ENCODE measurements at regions not wholly inside any gene's neighbourhood (a gene's known extent, or its start where the extent isn't known, plus 50 kb on each side); places are given as distances from the start of the nearest gene placed in this dataset.

- TF ChIP-seq, protein P1, sequence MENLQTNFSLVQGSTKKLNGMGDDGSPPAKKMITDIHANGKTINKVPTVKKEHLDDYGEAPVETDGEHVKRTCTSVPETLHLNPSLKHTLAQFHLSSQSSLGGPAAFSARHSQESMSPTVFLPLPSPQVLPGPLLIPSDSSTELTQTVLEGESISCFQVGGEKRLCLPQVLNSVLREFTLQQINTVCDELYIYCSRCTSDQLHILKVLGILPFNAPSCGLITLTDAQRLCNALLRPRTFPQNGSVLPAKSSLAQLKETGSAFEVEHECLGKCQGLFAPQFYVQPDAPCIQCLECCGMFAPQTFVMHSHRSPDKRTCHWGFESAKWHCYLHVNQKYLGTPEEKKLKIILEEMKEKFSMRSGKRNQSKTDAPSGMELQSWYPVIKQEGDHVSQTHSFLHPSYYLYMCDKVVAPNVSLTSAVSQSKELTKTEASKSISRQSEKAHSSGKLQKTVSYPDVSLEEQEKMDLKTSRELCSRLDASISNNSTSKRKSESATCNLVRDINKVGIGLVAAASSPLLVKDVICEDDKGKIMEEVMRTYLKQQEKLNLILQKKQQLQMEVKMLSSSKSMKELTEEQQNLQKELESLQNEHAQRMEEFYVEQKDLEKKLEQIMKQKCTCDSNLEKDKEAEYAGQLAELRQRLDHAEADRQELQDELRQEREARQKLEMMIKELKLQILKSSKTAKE (CRISPR knock-in tag; IDR thresholded peaks at IDR 0.05; ENCODE audit: borderline replicate concordance) = no peak
Observed at GRCh38 chr4:120636120-120636630, 286.4 kb downstream of the PRDM5 start (continued).

DNA sequence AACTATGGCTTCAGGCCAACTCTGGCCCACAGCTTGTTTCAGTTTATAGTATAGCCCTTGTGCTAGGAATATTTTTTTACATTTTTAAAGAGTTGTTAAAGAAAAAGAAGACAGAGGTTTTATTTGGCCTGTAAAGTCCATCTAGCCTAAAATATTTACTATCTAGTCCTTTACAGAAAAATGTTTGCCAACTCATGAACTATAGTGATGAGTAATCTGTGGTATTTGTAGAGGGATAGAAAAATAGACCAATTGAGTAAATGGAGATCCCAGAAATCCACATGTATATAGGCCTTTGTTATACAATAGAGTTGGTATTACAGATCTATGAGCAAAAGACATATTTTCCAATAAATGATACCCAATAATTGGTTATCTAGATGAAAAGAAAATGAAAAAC is 288.7 kb downstream of the PRDM5 start:
- Histone ChIP-seq H3K9me3 (ENCODE audit: low read length) (no peaks in the 10 kb centered on the region), H2AFZ (ENCODE audit: low read length) (no peak overlapping the region), H3K79me2 (ENCODE audit: insufficient read depth, low read length) (no peaks in the 10 kb centered on the region), H3K27me3 (ENCODE audit: control insufficient read depth in 1 of 2, insufficient read depth in 2 of 2, low read length in 2 of 2) (no peaks in the 10 kb centered on the region), H3K27ac (ENCODE audit: extremely low read length, insufficient read depth, low read length) (no peak overlapping the region), H3K9ac (ENCODE audit: insufficient read depth, low read depth, low read length) (no peak overlapping the region), H4K20me1 (ENCODE audit: insufficient read depth, low read length) (no peaks in the 10 kb centered on the region), H3K4me1 (ENCODE audit: insufficient read depth, low read length) (no peaks in the 10 kb centered on the region), H3K4me2 (ENCODE audit: low read depth, low read length) (no peak overlapping the region), H3K4me3 (replicated peaks in 1 of 3; ENCODE audit: insufficient read depth in 1 of 3, low read depth in 2 of 3, low read length in 3 of 3) (no peak overlapping the region), H3K36me3 (replicated peaks in 1 of 2; ENCODE audit: control insufficient read depth in 1 of 2, insufficient read depth in 2 of 2, low read length in 2 of 2) (no peaks in the 10 kb centered on the region)
- TF ChIP-seq ZNF383 (CRISPR knock-in tag; IDR thresholded peaks at IDR 0.05; ENCODE audit: borderline replicate concordance) = no peak
- no peak for TF ChIP-seq NFKB2 (CRISPR knock-in tag; IDR thresholded peaks at IDR 0.05; ENCODE audit: borderline replicate concordance)
- no peak for TF ChIP-seq ZNF839 (CRISPR knock-in tag; IDR thresholded peaks at IDR 0.05; ENCODE audit: borderline replicate concordance)
- no peak for TF ChIP-seq ZFP36 (IDR thresholded peaks at IDR 0.05; ENCODE audit: borderline replicate concordance, low read depth, low read length, partially characterized antibody)
- TF ChIP-seq ZSCAN29 (CRISPR knock-in tag; conservative IDR thresholded peaks at IDR 0.05) = no peak
- no peak for TF ChIP-seq ZNF335 (CRISPR knock-in tag; IDR thresholded peaks at IDR 0.05)
- no peak for TF ChIP-seq ZNF616 (CRISPR knock-in tag; IDR thresholded peaks at IDR 0.05; ENCODE audit: low read depth)
- no peak for TF ChIP-seq ZNF484 (CRISPR knock-in tag; IDR thresholded peaks at IDR 0.05; ENCODE audit: borderline replicate concordance, low read depth)
- TF ChIP-seq, protein P2, sequence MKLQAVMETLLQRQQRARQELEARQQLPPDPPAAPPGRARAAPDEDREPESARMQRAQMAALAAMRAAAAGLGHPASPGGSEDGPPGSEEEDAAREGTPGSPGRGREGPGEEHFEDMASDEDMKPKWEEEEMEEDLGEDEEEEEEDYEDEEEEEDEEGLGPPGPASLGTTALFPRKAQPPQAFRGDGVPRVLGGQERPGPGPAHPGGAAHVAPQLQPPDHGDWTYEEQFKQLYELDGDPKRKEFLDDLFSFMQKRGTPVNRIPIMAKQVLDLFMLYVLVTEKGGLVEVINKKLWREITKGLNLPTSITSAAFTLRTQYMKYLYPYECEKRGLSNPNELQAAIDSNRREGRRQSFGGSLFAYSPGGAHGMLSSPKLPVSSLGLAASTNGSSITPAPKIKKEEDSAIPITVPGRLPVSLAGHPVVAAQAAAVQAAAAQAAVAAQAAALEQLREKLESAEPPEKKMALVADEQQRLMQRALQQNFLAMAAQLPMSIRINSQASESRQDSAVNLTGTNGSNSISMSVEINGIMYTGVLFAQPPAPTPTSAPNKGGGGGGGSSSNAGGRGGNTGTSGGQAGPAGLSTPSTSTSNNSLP (IDR thresholded peaks at IDR 0.05; ENCODE audit: low read depth, low read length) = no peak
- TF ChIP-seq TOE1 (CRISPR knock-in tag; IDR thresholded peaks at IDR 0.05) = no peak
- TF ChIP-seq ZFX (CRISPR knock-in tag; IDR thresholded peaks at IDR 0.05; ENCODE audit: low read depth) = no peak
- no peak for TF ChIP-seq ZNF503 (CRISPR knock-in tag; IDR thresholded peaks at IDR 0.05)
- no peak for TF ChIP-seq ZBTB33 (CRISPR knock-in tag; IDR thresholded peaks at IDR 0.05)
- no peak for TF ChIP-seq ZFP1 (CRISPR knock-in tag; IDR thresholded peaks at IDR 0.05)
- TF ChIP-seq MTA3 (CRISPR knock-in tag; IDR thresholded peaks at IDR 0.05) = no peak
- no peak for TF ChIP-seq ZSCAN12 (CRISPR knock-in tag; IDR thresholded peaks at IDR 0.05)
- POLR2A ChIA-PET = no interaction called here
- ATAC-seq = no peak
- no peak for DNase-seq (ENCODE audit: low spot score)
- intact Hi-C loops (cut with micrococcal nuclease; ENCODE audit: unreplicated experiment) = no loop called here
- no TSS peak for BruUV-seq (replicated peaks)
- CTCF ChIA-PET (ENCODE audit: low intra/inter-chr PET ratio, low total read pairs) = no interaction called here
- no peak for FAIRE-seq
- in situ Hi-C loops (cut with HindIII; ENCODE audit: extremely low pct_ligation_motif_present, low pct_unique_long_range_greater_than_20kb) = no loop called here

Measured in HepG2 (cell line).